ENCODE measurements at regions not wholly inside any gene's neighbourhood (a gene's known extent, or its start where the extent isn't known, plus 50 kb on each side); places are given as distances from the start of the nearest gene placed in this dataset.

GRCh38 chr10:28801247-28801646 is 123.9 kb downstream of the BAMBI start:
- H3K27ac ChIP-seq = no peak overlapping the region
- H3K9me3 ChIP-seq = no peaks in the 10 kb centered on the region
- no peak for DNase-seq
- intact Hi-C loops (cut with DNase I; ENCODE audit: low total_unique reads) = loop anchor here (10.0 kb wide), 1 partner anchor 704 kb away; no protein-coding TSS in a partner anchor
- H3K4me3 ChIP-seq = no peak overlapping the region
- no peak for TF ChIP-seq CTCF (IDR thresholded peaks at IDR 0.05)
- H3K36me3 ChIP-seq = no peaks in the 10 kb centered on the region
- H3K27me3 ChIP-seq = no peaks in the 10 kb centered on the region
- peaks cover 0 to 26% (median 12%) of the 10 kb centered on the region in 4 donors for H3K4me1 ChIP-seq

GRCh38 chr10:28801869-28802268 is 124.5 kb downstream of the BAMBI start:
- no peak for TF ChIP-seq CTCF (IDR thresholded peaks at IDR 0.05)
- DNase-seq = no peak
- peaks cover 0 to 33% (median 15%) of the 10 kb centered on the region in 4 donors for H3K4me1 ChIP-seq
- no peaks in the 10 kb centered on the region for H3K27me3 ChIP-seq
- no peak overlapping the region for H3K4me3 ChIP-seq
- intact Hi-C loops (cut with DNase I; ENCODE audit: low total_unique reads) = loop anchor here (10.0 kb wide), 1 partner anchor 703 kb away; no protein-coding TSS in a partner anchor
- H3K9me3 ChIP-seq = no peaks in the 10 kb centered on the region
- H3K27ac ChIP-seq = no peak overlapping the region
- H3K36me3 ChIP-seq = no peaks in the 10 kb centered on the region

- H3K4me1 ChIP-seq = peaks cover 0 to 30% (median 11%) of the 10 kb centered on the region in 4 donors
- H3K27ac ChIP-seq = peak overlapping the region in 1 of 2 donors; percentile 75
- no peaks in the 10 kb centered on the region for H3K36me3 ChIP-seq
- no peak for DNase-seq
- no peak overlapping the region for H3K4me3 ChIP-seq
- intact Hi-C loops (cut with DNase I; ENCODE audit: low total_unique reads) = loop anchor here (10.0 kb wide), 1 partner anchor 699 kb away; no protein-coding TSS in a partner anchor
- TF ChIP-seq CTCF (IDR thresholded peaks at IDR 0.05) = no peak
- no peaks in the 10 kb centered on the region for H3K27me3 ChIP-seq
- H3K9me3 ChIP-seq = no peaks in the 10 kb centered on the region
Observed at GRCh38 chr10:28805390-28805789, 128.1 kb downstream of the BAMBI start.

GRCh38 chr10:28806488-28806941 is 129.2 kb downstream of the BAMBI start:
- H3K27ac ChIP-seq = peak overlapping the region; percentile 66 to 75
- DNase-seq = no peak
- no peaks in the 10 kb centered on the region for H3K9me3 ChIP-seq
- H3K4me1 ChIP-seq = peaks cover 0 to 30% (median 11%) of the 10 kb centered on the region in 4 donors
- H3K27me3 ChIP-seq = no peaks in the 10 kb centered on the region
- no peaks in the 10 kb centered on the region for H3K36me3 ChIP-seq
- H3K4me3 ChIP-seq = peak overlapping the region; percentile 21 to 22
- intact Hi-C loops (cut with DNase I; ENCODE audit: low total_unique reads) = loop anchor here (10.0 kb wide), 1 partner anchor 698 kb away; no protein-coding TSS in a partner anchor
- no peak for TF ChIP-seq CTCF (IDR thresholded peaks at IDR 0.05)

- no peaks in the 10 kb centered on the region for H3K36me3 ChIP-seq
- intact Hi-C loops (cut with DNase I; ENCODE audit: low total_unique reads) = loop anchor here (10.0 kb wide), 1 partner anchor 698 kb away; no protein-coding TSS in a partner anchor
- H3K4me3 ChIP-seq = peak overlapping the region; percentile 21 to 22
- no peaks in the 10 kb centered on the region for H3K27me3 ChIP-seq
- no peak for DNase-seq
- no peaks in the 10 kb centered on the region for H3K9me3 ChIP-seq
- no peak for TF ChIP-seq CTCF (IDR thresholded peaks at IDR 0.05)
- peaks cover 0 to 30% (median 11%) of the 10 kb centered on the region in 4 donors for H3K4me1 ChIP-seq
- H3K27ac ChIP-seq = peak overlapping the region; percentile 66 to 75
Observed at GRCh38 chr10:28806951-28807759, 129.8 kb downstream of the BAMBI start.
